ENCODE measurements at regions not wholly inside any gene's neighbourhood (a gene's known extent, or its start where the extent isn't known, plus 50 kb on each side); places are given as distances from the start of the nearest gene placed in this dataset.

DNA sequence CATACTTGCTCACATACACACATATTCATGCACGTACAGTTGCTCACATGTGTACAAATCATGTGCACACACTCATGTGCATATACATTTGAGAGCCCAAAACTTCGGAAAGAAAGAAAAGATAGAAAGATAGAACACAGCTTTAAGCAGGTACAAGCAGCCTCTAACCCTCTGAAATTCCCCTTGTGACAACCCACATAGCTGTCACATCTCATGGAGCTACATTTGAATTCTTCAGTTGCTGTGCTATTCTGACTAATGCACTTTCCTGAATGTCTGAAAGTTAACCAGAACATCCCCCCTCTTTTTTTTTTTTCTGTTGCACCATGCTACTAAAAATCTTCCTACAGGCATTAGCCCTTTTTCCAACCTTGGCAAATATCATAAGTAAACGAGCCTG is 51.9 kb upstream of the KCNA5 start:
- H3K27me3 ChIP-seq = peaks cover 59% of the 10 kb centered on the region
- intact Hi-C loops (cut with DNase I) = no loop called here
- ATAC-seq = no peak

GRCh38 chr12:4992871-4993270 is 50.8 kb upstream of the KCNA5 start:
- Histone ChIP-seq H3K9me3 (no peaks in the 10 kb centered on the region), H3K27me3 (peaks cover 48% of the 10 kb centered on the region), H3K36me3 (no peaks in the 10 kb centered on the region), H3K4me3 (no peak overlapping the region), H3K27ac (no peak overlapping the region), H3K4me1 (no peaks in the 10 kb centered on the region)
- TF ChIP-seq, protein P1, sequence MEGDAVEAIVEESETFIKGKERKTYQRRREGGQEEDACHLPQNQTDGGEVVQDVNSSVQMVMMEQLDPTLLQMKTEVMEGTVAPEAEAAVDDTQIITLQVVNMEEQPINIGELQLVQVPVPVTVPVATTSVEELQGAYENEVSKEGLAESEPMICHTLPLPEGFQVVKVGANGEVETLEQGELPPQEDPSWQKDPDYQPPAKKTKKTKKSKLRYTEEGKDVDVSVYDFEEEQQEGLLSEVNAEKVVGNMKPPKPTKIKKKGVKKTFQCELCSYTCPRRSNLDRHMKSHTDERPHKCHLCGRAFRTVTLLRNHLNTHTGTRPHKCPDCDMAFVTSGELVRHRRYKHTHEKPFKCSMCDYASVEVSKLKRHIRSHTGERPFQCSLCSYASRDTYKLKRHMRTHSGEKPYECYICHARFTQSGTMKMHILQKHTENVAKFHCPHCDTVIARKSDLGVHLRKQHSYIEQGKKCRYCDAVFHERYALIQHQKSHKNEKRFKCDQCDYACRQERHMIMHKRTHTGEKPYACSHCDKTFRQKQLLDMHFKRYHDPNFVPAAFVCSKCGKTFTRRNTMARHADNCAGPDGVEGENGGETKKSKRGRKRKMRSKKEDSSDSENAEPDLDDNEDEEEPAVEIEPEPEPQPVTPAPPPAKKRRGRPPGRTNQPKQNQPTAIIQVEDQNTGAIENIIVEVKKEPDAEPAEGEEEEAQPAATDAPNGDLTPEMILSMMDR (IDR thresholded peaks at IDR 0.05) = no peak
- intact Hi-C loops (cut with DNase I) = no loop called here
- ATAC-seq (no peak), DNase-seq (no peak)

More for the DNA sequence above, 51.9 kb upstream of the KCNA5 start:
- DNase-seq = no peak
- H3K36me3 ChIP-seq = no peaks in the 10 kb centered on the region
- no peak overlapping the region for H3K4me3 ChIP-seq
- TF ChIP-seq, protein P1 (IDR thresholded peaks at IDR 0.05) = no peak
- H3K4me1 ChIP-seq = no peaks in the 10 kb centered on the region
- no peak overlapping the region for H3K27ac ChIP-seq
- no peaks in the 10 kb centered on the region for H3K9me3 ChIP-seq

Measured in upper lobe of right lung (tissue), 1 donor.